ENCODE measurements at regions not wholly inside any gene's neighbourhood (a gene's known extent, or its start where the extent isn't known, plus 50 kb on each side); places are given as distances from the start of the nearest gene placed in this dataset.
"Not testable (repeated sequence)": the region's sequence is repeated elsewhere in the genome, so short reads cannot be mapped to it uniquely, and the experiment has no call there.

GRCh38 chr1:22210636-22211035 lies 67.7 kb upstream of the WNT4 start:
- Histone ChIP-seq H3K27ac (no peak overlapping the region), H4K20me1 (ENCODE audit: low read depth) (peaks cover 87% of the 10 kb centered on the region), H3F3A (ENCODE audit: low read depth) (peaks cover 25% of the 10 kb centered on the region), H3K4me3 (no peak overlapping the region), H3K27me3 (peaks cover 99% of the 10 kb centered on the region), H3K4me1 (peaks cover 28% of the 10 kb centered on the region), H2AFZ (replicated peaks) (no peak overlapping the region), H3K4me2 (no peak overlapping the region), H3K9ac (no peak overlapping the region), H3K36me3 (no peaks in the 10 kb centered on the region), H3K9me3 (ENCODE audit: low read depth) (no peaks in the 10 kb centered on the region), H3K79me2 (ENCODE audit: low read depth) (no peaks in the 10 kb centered on the region)
- Mint-ChIP-seq H3K4me1 (peaks cover 67% of the 10 kb centered on the region), H3K27me3 (ENCODE audit: insufficient read depth, low read depth) (peaks cover 36% of the 10 kb centered on the region), H3K9me3 (peaks cover under 1% of the 10 kb centered on the region), H3K27ac (peak overlapping the region; percentile 90), H3K36me3 (no peaks in the 10 kb centered on the region), H3K4me3 (peak overlapping the region; percentile 42)
- DNase-seq (ENCODE audit: low spot score), result no peak
- TF ChIP-seq EZH2 (IDR thresholded peaks at IDR 0.05) (no peak), EZH2phosphoT487 (IDR thresholded peaks at IDR 0.05) (no peak)

- Mint-ChIP-seq H3K4me1 (peaks cover 66% of the 10 kb centered on the region), H3K27me3 (ENCODE audit: insufficient read depth, low read depth) (peaks cover 38% of the 10 kb centered on the region), H3K4me3 (peak overlapping the region; percentile 44)
- not testable (repeated sequence) for H2AFZ ChIP-seq (replicated peaks); H3K36me3 Mint-ChIP-seq; H3K9me3 ChIP-seq (ENCODE audit: low read depth); H3K27ac ChIP-seq; DNase-seq (ENCODE audit: low spot score); H3K9me3 Mint-ChIP-seq; H3K4me3 ChIP-seq; H3K4me2 ChIP-seq; H3K9ac ChIP-seq; H3K79me2 ChIP-seq (ENCODE audit: low read depth); H3K36me3 ChIP-seq; H3K27ac Mint-ChIP-seq
- Histone ChIP-seq H4K20me1 (ENCODE audit: low read depth) (peaks cover 87% of the 10 kb centered on the region), H3K27me3 (peaks cover 99% of the 10 kb centered on the region), H3F3A (ENCODE audit: low read depth) (peaks cover 25% of the 10 kb centered on the region), H3K4me1 (peaks cover 28% of the 10 kb centered on the region)
Observed at GRCh38 chr1:22211459-22211858, 68.6 kb upstream of the WNT4 start.

- Histone ChIP-seq H3K9ac (no peak overlapping the region), H4K20me1 (ENCODE audit: low read depth) (peaks cover 87% of the 10 kb centered on the region)
- peak; percentile 31 for DNase-seq (ENCODE audit: low spot score)
Observed at GRCh38 chr1:22212400-22213233, 69.7 kb upstream of the WNT4 start.

More at GRCh38 chr1:22212400-22213233, 69.7 kb upstream of the WNT4 start:
- Histone ChIP-seq H3K79me2 (ENCODE audit: low read depth) (no peaks in the 10 kb centered on the region), H3K27me3 (peaks cover 99% of the 10 kb centered on the region), H2AFZ (replicated peaks) (no peak overlapping the region), H3K4me1 (peaks cover 25% of the 10 kb centered on the region), H3K4me2 (no peak overlapping the region), H3K36me3 (no peaks in the 10 kb centered on the region), H3F3A (ENCODE audit: low read depth) (peaks cover 25% of the 10 kb centered on the region), H3K9me3 (ENCODE audit: low read depth) (no peaks in the 10 kb centered on the region), H3K27ac (no peak overlapping the region), H3K4me3 (no peak overlapping the region)
- Mint-ChIP-seq H3K27ac (no peak overlapping the region), H3K27me3 (ENCODE audit: insufficient read depth, low read depth) (peaks cover 38% of the 10 kb centered on the region), H3K9me3 (no peaks in the 10 kb centered on the region), H3K4me1 (peaks cover 56% of the 10 kb centered on the region), H3K36me3 (peaks cover 2% of the 10 kb centered on the region), H3K4me3 (peak overlapping the region; percentile 13)
- no peak for TF ChIP-seq CTCF (IDR thresholded peaks at IDR 0.05)
- TF ChIP-seq EZH2phosphoT487 (IDR thresholded peaks at IDR 0.05), result no peak
- no peak for TF ChIP-seq EZH2 (IDR thresholded peaks at IDR 0.05)

Measured in neural progenitor cell (in vitro differentiated cells).